HG02981 (cell line): ENCODE measurements at regions not wholly inside any gene's neighbourhood (a gene's known extent, or its start where the extent isn't known, plus 50 kb on each side); places are given as distances from the start of the nearest gene placed in this dataset.

Experiments
- ATAC-seq: cut with Tn5 transposase; IDR thresholded peaks from one replicate; pipeline ENCODE4 v1.9.1; 2021; ENCODE audit warnings: mild to moderate bottlenecking, moderate library complexity; ENCODE audit not compliant: unreplicated experiment

DNA sequence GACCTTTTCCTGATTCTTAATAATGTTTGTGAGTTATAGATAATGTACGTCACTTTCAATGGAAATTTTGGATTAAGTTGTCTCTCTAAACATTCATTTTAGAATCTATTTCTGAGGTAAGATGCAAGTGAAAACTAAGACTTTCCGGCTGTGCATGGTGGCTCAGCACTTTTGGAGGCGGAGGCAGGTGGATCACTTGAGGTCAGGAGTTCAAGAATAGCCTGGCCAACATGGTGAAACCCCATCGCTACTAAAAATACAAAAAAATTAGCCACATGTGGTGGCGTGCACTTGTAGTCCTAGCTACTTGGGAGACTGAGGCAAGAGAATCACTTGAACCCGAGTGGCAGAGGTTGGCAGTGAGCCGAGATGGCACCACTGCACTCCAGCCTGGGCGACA, 524.6 kb upstream of the SLIT2 start:
- no peak for ATAC-seq

DNA sequence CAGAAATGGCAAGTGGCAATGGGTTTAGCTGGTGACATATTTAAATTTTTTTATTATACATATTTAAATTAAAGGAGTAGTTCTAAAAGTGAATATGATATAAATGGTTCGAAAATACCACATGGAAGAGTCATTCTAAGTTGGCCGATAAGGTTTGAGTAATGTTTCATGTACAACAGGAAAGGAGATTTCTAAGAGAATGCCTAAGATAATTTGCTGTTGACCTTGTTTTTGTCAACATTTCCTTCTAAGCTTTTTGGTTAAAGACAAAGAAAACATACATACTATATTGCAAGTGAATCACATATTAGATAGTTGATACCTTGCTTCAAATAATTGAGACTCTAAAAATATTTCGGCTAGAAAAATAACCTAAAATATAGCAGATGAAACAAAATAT, 526.6 kb upstream of the SLIT2 start:
- ATAC-seq = no peak

DNA sequence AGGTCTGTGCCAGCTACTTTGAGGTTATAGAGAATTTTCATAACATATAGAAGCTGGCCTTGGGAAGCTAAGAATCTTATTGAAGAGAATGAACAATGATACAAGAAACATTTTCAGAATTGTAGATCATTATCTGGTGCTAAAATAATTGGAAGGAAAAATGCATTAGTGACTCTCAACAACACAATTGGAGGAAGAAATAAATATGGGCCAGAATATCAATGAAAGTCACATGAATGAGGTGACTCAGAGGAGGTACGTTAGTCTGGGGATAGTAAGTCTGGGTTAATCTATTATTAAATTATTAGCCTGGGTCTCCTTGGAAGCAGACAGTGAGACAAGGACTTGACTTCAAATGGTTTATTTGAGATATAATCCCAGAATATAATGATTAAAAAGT, 529.3 kb upstream of the SLIT2 start:
- no peak for ATAC-seq

DNA sequence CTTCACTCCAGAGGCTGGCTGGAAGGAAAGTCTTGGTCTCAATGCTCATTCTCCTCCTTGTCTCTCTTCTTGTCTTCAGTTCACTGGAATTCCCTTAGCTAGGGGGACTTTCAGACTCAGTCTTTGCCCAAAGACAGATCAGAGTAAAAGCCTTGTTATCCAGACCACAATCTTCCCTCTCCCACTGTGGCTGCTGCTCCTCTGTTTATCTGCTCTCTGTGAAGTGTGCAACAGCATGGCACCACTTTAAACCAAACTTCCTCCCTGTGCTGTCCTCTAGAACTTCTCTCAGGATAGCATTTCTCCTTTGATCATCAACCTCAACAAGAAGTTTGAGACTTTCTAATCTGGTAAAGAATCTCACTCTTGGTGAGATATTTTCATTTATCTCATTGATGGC, 530.1 kb upstream of the SLIT2 start:
- ATAC-seq = no peak

DNA sequence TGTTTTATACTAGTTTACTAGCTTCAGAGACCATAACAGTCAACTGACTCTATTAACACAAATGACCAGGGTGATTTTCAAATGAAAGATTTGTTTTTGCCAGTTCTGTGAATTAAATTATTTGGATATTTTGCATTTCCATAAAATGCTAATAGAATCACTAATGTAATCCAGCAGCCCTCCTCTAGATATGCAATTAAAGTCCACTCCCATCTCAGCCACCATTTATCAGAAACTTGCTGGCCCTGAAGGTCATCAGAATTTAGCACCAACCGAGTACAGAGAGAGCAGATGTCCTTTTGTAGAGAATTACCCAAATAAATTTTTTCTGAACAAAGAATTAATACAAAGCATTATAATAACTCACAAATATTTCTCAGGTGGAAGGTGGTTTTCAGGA, 531.1 kb upstream of the SLIT2 start:
- no peak for ATAC-seq

DNA sequence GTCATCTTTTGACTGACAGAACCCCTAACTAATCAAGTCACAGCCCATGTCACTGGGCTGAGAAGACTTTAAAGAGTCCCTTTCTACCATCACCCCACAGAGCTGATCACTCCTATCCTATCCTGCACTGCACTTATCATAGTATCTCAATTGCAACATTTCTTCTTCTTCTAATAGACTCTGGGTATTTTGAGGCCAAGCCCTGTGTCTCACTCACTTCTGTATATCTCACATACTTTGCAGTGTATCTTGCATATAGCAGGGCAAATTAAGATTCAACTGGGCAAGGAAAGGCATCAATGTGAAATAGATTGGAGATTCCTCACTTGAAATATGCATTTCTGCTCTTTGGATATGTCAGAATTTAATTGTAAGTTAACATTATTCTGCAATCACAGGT, 531.5 kb upstream of the SLIT2 start:
- no peak for ATAC-seq

DNA sequence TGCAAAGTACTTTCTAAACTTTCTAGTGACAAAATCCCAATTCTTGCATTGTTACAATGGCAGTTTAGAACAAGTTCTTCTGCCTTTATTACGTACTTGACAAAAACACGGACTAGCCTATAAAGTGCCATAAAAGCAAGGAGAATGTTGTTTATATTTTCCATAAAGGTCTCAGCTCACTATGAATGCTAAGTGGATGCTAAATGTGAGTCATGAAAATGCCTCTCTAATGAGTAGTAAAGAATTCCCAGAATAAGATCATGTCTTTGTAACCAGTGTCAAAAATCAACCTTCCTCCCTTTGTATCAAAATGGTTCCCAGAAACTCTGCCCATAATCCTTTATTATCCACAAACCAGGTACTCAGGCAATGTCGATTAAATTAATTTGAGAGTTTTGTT, 539.8 kb upstream of the SLIT2 start:
- no peak for ATAC-seq

DNA sequence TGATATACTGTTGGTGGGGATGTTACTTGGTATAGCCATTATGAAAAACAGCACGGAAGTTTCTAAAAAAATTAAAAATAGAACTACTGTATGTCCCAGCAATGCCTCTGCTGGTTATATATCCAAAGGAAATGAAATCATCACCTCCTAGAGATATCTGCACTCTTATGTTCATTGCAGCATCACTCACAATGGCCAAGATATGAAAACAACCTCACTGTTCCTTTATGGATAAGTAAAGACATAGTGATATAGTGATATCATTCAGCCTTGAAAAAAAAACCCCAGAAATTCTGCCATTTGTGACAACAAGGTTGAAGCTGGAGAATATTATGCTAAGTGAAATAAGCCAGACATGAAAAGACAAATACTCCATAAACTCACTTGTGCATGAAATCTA, 543.8 kb upstream of the SLIT2 start:
- ATAC-seq = no peak

DNA sequence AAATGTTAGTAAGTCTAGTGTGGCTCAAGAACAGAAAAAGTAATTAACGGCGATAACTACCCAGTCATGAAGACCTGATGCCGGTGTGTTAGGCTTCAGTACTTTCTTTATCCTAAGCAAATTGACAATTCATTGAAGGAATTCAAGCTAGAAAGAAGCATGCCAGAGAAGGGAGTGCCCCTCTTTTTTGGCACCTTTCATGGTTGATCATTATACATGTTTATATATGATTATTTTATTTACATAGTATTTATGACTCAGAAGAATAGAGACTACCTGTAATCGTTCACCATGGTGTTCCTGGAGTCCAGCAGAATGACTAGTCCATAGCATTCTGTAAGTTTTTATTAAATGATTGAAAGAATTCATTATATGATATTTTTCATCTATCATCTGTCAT, 548.3 kb upstream of the SLIT2 start:
- ATAC-seq = no peak

DNA sequence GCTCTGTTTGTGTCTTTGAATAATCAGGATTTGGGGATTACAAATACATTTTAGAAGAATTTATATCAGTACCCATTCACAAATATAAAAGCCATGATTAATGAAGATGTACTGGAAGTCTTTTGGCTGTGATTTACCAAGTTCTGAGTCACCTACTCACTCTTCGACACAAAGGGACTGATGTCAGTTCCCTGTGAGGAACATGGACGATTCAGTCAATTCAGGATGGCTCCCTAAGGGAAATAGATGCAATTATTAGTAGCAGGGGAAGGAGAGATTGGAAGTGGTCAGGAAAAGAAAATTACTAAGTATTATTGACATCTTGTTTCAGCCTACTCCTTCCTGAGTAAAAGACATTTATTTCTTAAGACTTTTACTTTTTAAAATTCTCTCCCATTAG, 550.7 kb upstream of the SLIT2 start:
- ATAC-seq = no peak

DNA sequence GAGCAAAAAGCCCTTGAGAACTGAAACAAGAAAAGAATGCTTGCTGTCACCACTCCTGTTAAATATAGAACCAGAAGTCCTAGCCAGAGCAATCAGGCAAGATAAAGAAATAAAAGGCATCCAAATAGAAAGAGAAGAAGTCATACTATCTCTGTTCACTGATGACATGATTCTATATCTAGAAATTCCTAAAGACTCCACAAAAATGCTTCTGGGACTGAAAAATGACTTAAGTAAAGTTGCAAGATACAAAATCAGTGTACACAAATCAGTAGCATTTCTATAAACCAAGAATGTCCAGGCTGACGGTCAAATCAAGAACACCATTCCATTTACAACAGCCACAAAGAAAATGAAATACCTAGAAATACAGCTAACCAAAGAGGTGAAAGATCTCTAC, 552.7 kb upstream of the SLIT2 start:
- ATAC-seq = no peak

DNA sequence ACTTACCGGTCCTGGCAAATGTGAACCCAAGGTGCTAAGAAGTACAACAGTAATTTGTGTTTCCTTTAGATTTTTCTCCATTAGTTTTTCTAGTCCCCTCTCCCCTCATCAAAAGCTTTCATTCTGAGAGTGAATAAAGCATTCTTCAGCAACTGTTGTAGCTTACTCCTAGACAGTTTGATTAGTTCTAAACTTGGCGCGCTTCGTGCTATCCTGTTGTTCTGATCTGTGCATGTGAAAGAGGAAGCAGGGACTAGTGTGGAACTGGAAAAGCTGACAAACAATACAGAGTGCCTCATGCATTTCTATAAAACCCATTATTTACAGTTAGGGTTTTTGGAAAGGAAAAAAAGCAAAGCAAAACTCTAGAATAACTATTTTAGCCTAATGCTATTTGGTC, 556.9 kb upstream of the SLIT2 start:
- ATAC-seq = no peak

DNA sequence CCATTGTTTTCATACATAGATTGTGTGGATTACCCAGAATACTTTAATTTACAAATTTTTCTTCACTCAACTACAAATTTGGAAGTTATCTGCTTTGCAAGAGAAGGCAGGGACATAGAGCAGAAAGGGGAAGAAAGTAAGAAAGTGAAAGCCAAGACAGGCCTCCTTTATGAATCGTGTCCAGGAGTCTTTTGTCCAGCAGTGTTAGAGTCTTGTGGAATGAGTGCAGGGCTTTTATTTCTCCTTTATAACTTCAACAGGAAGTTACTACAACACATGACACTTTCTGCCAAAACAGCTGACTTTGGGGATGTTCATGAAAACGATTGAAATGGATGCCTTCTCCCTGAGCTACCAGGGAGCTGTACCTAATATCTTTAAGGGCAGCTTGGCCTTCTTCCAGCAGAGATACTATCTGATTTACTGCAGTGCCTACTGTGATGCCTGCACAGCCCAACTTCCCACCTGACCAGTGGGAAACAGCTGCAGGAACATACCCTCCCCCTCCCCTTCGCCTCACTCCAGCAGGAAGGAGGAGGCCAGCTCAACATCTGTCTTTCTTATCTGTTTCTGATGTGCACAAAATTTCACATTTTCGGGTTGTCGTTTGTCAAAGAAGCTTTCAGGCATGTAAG, 557.7 kb upstream of the SLIT2 start:
- no peak for ATAC-seq

DNA sequence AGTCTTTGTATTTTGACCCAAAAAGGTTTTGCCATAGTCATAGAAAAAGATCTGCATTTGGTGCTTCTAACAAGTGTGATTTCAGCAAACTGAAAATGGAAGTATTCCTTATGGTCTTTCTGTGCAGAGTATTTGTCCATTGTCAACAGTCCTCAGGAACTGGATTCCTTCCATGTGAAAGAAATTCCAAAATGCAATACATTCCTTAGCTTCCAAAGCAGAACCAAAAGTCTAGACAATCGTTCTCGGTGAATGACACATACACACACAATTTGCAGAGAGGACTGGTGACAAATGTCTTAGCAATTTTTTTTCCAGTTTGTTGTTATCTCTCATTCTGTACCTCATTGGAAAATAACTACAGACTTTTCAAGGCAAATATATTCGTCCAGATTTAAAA, 562.2 kb upstream of the SLIT2 start:
- no peak for ATAC-seq

DNA sequence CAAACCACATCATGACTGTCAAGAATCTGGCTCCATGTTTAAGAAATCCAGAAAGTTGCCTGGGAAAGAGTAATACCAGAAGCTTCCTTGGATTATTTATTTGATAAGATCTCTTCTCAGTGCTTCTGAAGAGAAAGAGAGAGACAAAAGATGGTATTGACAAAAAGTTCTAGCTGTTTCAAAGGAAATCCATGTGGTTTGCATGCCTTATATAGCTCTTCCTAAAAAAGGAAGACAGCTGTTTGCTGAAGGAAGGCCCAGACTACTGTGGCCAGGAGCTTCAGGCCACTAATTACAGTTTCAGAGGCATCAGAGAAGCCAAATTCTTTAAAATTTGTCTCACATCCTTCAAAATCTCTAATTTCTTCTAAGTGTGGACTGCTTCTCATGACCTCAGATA, 565.2 kb upstream of the SLIT2 start:
- ATAC-seq = no peak

DNA sequence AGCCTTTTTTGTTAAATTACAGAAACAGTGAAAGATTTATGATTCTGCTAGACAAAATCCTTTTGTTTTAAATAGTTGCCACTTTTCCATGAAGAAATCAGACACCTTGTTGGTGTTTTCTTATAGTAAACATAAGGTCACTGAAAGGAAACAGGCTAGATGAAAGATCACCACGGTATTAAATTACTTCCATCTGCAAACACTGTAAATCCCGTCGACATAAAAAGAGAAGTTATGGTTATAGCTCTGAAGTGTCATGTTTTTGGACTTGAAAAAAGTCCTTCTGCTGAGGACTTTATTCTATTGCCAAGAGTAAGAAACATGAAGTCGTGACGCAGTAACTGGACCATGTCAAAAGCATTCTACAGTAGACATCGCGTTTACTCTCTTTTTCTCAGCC, 567.6 kb upstream of the SLIT2 start:
- ATAC-seq = no peak

DNA sequence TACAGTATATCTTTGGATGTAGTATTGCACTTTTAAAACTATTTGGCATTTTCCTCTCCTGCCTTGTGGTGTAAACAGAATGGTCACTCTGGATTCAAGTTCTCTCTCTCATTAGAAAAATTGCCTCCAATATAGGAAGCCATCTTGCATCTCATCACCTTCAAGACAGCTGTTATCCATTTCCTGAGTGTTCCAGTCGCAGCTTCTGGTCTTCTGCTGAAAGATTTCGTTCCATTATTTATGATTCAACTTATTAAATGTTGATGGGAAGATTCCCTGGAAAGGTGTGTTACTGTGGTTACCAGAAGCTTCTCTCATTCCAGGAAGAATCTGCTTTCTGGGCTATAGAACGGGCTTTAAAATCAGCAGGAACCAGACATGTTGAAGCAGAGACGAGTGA, 568.3 kb upstream of the SLIT2 start:
- ATAC-seq = no peak

DNA sequence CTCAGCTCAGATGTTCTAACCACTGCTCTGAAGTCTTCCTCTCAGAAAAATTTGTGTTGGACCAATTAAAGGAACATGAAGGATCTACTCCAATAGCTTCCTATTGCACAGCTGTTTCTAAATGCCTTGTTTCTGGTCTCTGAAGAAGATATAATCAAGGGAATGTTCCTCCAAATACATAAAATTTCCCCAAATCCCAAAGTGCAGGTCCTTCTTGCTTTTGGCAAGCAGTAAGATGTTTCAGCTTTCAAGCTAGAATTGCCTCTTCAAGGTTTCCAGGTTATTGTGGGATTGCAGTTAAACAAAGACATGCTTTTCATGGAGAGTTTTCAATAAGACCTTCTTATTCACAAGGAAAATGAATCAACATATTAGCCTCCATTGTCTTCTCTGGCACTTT, 574.5 kb upstream of the SLIT2 start:
- ATAC-seq = no peak

DNA sequence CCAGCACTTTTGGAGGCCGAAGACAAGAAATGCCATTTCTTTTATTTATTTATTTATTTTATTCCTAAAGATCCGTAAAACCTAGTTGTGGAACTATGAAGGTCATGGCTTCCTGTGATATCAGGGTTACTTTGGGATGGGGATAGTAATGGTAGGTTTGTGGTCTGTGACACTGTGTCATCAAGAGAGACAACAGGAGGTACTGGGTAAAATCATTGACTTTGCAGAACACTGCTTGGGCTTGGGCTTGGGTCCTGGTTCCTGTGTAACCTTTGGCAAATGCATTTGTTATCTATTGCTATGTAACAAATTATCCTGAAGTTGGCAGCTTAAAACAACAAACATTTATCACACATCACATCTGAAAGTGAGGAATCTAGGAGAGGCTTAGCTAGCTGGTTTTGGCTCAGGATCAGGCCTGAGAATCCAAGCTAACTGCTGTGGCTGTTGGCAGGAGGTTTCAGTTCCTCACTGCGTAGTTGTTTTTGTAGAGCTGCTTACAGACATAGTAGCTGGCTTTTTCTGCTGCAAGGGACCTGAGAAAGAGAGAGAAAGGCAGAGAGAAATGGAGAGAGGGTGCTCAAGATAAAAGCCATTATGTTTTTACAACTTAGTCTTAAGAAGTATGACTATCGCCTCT, 576.4 kb upstream of the SLIT2 start:
- no peak for ATAC-seq

DNA sequence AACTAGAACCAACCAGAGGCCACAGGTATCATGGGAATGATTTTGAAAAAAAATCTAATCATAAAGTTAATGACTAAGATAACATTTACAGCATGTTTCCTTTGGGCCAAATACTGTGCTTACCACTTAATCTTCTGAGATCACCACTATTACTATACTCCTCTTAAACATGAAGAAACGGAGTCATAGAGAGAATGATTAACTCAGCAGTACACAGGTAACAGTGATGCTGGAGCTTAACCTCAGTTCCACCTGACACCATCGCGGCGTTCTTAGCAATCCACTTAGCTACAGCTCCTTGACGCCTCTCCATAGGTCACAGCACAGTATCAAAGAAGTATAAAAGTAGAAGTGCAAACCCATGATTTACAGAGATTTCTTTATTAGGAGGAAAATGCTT, 592.6 kb upstream of the SLIT2 start:
- ATAC-seq = no peak

DNA sequence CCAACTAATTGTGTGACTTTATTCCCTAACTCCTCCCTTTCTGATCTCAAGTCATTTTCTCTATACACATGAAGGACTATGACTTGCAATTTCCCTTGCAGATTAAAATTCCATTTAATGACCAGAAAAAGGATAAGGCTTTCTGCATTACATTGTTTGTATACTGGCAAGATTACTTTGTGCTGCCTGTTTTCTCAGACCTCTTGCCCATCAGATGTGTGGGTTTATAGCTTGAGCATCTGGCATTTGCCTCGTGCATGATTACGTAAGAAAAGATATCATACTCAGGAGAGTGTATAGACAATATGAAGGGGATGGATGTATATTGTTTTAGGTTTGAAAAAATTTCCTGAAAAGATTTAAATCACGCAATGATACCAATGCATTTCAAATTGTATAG, 593.8 kb upstream of the SLIT2 start:
- no peak for ATAC-seq

DNA sequence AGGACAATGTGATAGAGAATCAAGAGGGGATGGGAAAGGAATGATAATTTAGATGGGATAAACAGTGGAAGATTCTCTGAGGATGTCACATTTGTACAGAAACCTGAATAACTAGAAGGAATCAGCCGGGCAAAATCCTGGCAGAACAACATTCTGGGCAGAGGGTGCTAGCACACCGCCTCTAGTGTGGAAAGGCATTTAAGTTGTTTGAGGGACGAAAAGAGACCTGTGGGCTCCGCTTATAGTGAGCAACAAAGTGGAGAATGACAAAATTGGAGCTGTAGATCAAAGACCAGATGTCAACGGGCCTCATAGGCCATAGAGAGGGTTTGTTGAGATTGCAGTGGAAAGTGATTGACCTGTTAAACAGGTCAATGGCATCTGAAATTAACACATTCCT, 596.0 kb upstream of the SLIT2 start:
- no peak for ATAC-seq
